AG09309 (cell line): ENCODE measurements at regions not wholly inside any gene's neighbourhood (a gene's known extent, or its start where the extent isn't known, plus 50 kb on each side); places are given as distances from the start of the nearest gene placed in this dataset.
"Not testable (repeated sequence)": the region's sequence is repeated elsewhere in the genome, so short reads cannot be mapped to it uniquely, and the experiment has no call there.

Experiments used
- DNase-seq: peaks from one replicate; pipeline ENCODE4 v3.0.0-alpha.2; 2010; ENCODE audit warnings: low read depth
- H3K4me3 ChIP-seq: 2 replicates; pipeline ENCODE4 v1.5.1; 2011; ENCODE audit warnings: mild to moderate bottlenecking, low read depth, low read length, moderate library complexity; ENCODE audit not compliant: control insufficient read depth
- TF ChIP-seq, protein P1 (sequence below): IDR thresholded peaks from 2 replicates; pipeline ENCODE4 v1.5.1; 2011; ENCODE audit warnings: mild to moderate bottlenecking, low read depth, low read length, inconsistent platforms; ENCODE audit not compliant: insufficient read depth, control insufficient read depth; ENCODE audit errors: missing control alignments

DNA sequence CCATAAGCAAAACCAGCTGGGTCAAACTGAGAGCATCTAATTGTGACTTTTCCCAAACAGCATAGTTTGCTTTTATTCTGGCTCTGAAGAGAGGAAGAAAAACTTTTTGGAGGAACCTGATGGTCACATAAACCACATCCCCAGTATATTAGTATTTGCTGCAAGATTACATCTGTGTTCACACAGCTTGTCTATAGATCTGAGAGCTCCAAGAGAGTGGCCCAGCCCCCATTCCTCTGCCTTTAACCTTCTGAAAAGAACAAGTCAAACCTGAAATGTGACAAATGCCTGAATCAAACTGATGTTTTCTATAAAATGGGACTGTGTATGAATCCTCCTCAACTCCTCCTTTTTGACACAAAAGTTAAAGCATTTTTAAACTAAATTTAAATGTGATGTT, 435.2 kb downstream of the ZNF479 start:
- not testable (repeated sequence) for DNase-seq, H3K4me3 ChIP-seq

DNA sequence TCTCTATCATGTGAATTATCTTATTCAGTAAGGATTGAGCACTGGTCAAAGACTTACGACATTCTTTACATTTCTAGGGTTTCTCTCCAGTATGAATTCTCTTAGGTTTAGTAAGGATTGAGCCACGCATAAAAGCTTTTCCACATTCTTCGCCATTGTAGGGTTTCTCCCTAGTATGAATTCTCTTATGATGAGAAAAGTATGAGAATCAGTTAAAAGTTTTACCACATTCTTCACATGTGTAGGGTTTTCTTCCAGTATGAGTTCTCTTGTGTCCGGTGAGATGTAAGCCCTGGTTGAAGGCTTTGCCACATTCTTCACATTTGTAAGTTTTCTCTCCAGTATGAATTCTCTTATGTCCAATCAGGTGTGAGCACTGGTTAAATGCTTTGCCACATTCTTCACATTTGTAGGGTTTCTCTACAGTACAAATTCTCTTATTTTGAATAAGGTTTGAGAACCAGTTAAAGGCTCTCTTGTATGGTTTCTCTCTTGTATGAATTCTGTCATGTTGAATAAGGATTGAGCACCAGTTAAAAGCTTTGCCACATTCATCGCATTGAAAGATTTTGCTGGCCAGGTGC, 445.9 kb downstream of the ZNF479 start:
- no peak overlapping the region for H3K4me3 ChIP-seq
- TF ChIP-seq, protein P1, sequence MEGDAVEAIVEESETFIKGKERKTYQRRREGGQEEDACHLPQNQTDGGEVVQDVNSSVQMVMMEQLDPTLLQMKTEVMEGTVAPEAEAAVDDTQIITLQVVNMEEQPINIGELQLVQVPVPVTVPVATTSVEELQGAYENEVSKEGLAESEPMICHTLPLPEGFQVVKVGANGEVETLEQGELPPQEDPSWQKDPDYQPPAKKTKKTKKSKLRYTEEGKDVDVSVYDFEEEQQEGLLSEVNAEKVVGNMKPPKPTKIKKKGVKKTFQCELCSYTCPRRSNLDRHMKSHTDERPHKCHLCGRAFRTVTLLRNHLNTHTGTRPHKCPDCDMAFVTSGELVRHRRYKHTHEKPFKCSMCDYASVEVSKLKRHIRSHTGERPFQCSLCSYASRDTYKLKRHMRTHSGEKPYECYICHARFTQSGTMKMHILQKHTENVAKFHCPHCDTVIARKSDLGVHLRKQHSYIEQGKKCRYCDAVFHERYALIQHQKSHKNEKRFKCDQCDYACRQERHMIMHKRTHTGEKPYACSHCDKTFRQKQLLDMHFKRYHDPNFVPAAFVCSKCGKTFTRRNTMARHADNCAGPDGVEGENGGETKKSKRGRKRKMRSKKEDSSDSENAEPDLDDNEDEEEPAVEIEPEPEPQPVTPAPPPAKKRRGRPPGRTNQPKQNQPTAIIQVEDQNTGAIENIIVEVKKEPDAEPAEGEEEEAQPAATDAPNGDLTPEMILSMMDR, result no peak

DNA sequence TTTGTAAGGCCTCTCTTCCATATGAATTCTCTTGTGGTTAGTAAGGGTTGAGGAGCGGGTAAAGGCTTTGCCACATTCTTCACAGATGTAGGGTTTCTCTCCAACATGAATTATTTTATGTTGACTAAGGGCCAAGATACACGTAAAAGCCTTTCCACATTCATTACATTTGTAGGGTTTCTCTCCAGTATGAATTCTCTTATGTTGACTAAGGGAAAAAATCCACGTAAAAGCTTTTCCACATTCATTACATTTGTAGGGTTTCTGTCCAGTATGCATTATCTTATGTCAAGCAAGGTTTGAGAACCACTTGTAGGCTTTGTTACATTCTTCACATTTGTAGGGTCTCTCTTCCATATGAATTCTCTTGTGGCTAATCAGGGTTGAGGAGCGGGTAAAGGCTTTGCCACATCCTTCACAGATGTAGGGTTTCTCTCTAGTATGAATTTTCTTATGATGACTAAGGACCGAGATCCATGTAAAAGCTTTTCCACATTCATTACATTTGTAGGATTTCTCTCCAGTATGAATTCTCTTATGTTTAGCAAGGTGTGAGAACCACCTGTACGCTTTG, 493.0 kb downstream of the ZNF479 start:
- TF ChIP-seq, protein P1, result no peak
- DNase-seq, result no peak
- H3K4me3 ChIP-seq, result no peak overlapping the region

More for the DNA sequence above, 445.9 kb downstream of the ZNF479 start:
- DNase-seq, result no peak

DNA sequence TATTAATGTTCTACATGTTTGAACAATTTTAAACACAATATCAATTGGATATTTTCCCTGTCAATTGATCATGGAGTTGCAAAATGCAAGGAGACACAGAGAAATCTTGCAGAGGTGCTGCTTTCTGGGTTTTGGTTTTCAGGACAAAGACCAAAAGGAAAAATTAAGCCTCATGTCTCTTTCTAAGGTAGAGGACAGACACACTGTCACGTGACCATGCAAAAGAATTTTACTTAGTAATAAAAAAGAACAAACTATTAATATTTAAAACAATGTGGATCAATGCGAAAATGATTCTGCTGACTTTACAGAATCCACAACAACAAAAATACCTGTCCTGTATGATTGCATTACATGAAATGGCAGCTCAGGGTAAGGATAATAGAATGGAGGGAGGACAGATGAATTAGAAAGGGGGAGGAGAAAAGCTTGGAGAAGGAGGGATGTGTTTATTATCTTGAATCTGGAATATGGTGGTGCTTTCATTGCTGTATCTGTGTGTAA, 493.7 kb upstream of the NUPR2 start:
- no peak for DNase-seq
- H3K4me3 ChIP-seq, result no peak overlapping the region
- TF ChIP-seq, protein P1, result no peak

DNA sequence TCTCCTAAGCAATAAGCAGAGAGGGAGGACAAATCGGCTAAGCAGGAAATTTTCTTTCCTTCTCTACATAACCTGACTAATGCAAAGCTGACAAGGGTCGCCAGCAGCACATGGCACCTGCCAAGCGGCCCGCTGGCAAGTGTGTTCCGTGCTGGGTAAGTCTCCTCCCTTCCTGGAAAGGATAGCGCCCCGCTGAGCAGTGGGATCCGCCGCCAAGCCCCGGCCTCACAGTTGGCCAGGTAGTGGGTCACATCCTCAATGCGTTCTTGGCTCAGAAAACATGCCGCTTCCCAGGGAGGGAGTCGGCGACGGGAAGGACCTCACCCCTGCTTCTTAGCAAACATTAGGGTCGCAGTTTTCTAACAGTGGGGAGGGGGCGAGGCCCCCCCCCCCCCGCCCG, 488.9 kb upstream of the NUPR2 start:
- TF ChIP-seq, protein P1, result no peak
- H3K4me3 ChIP-seq, result no peak overlapping the region
- no peak for DNase-seq

DNA sequence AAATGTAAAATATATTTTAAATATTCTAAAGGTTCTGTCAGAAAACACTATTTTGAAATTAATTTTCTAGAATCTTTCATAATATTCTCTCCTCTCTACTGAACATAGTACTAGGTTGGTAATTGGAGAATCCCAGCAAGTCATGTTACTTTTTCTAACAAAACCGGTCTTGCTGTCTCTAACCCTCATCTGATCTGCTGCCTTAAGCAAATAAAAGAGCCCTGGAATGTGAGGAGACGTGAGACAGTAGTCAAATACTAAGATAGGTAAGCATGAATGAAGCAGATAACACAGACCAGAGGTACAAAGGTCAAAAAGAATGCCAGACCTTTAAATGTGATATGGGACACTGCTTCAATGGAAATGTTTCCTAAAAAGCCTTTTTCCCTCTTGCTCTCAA, 462.4 kb upstream of the NUPR2 start:
- H3K4me3 ChIP-seq, result no peak overlapping the region
- TF ChIP-seq, protein P1, result no peak
- DNase-seq, result no peak

DNA sequence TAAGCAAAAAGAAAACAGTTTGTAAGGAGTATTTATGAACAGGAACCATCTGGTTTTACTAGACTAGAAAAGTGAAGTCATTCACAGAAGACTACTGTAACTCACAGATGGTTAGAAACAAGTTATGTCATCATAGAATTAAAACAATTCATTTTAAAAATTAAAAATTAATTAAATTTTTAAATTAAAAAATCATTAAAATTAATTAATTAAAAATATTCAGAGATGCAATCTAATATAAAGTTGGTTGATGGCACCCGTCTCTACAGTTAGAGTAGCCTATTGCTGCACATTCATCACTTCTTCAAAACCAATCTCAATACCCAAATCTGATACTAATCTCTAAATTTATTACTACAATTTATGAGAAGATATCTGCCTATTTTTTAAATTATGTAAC, 454.8 kb upstream of the NUPR2 start:
- DNase-seq, result no peak
- no peak overlapping the region for H3K4me3 ChIP-seq
- TF ChIP-seq, protein P1, result no peak
